ENCODE measurements at regions not wholly inside any gene's neighbourhood (a gene's known extent, or its start where the extent isn't known, plus 50 kb on each side); places are given as distances from the start of the nearest gene placed in this dataset.

DNA sequence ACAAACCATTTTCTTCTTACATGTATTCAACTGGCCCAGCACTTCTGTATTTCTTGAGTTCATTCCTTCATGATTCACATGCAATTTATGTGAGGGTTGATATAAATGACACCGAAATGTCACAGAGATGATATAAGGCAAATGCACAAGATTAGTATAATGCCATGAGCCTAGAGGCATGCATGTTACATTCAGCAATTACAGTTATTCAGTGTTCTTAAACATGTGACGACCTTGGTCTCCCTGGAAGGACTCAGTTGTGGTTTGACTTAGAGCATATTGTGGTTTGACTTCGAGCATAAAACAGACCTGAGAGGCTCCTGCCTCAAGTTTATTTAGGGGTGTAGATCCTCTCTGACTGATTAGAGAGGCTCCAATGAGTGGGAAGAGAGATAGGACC is 752.1 kb upstream of the POM121L12 start:
- no peak overlapping the region for H3K4me3 Mint-ChIP-seq
- no peaks in the 10 kb centered on the region for H3K27me3 Mint-ChIP-seq (ENCODE audit: low read depth)
- no peaks in the 10 kb centered on the region for H3K4me1 Mint-ChIP-seq
- H3K36me3 Mint-ChIP-seq (ENCODE audit: low read depth), result no peaks in the 10 kb centered on the region
- peaks cover 2% of the 10 kb centered on the region for H3K9me3 Mint-ChIP-seq
- no peak overlapping the region for H3K27ac Mint-ChIP-seq
- TF ChIP-seq CTCF (IDR thresholded peaks at IDR 0.05; ENCODE audit: unreplicated experiment in 3 of 3), result no peak

DNA sequence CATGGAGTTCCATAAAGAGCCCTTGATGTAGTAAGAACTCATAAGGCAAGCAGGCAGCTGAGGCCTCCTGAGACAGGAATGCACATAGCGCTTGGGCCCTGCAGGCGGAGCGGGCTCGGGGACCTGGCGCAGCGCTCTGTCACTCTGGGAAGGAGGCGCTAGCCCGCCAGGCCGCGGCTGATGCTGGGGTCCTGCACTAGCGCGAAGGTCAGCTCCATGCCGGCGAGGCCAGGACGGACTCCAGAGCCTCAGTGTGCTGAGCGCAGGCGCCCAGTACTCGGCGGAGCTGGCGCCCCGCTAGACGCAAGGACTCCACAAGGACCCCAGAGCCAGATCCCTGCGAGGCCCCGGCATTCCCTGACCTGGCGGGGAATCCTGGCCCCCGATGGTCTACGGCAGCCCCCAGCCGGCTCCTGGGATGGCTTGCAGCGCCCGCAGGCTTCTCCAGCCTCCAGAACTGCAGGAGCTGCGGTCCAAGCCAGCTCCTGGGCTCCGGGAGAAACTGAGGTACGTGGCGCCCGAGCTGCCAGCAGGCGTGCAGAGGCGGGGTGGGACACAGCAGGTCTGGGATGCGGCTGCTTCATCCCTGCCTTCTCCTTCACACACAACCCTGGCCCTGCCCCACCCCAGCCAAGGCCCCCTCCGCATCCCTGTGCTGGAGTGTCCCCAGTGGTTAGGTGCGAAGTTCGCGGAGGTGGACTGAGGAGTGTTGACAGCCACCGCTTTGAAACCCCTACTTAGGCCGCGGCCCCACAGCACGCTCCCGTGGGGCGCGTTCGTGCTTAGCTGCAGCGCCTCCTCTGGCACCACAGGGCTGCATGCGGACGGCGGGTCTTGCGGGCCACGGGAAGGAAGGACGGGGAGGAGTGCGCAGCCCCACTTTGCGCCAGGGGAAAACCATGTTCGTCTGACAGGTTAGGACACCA is 761.5 kb upstream of the POM121L12 start:
- no peak for TF ChIP-seq CTCF (IDR thresholded peaks at IDR 0.05; ENCODE audit: unreplicated experiment in 3 of 3)
- no peaks in the 10 kb centered on the region for H3K27me3 Mint-ChIP-seq (ENCODE audit: low read depth)
- H3K9me3 Mint-ChIP-seq, result no peaks in the 10 kb centered on the region
- no peak overlapping the region for H3K27ac Mint-ChIP-seq
- no peak overlapping the region for H3K4me3 Mint-ChIP-seq
- H3K4me1 Mint-ChIP-seq, result no peaks in the 10 kb centered on the region
- no peaks in the 10 kb centered on the region for H3K36me3 Mint-ChIP-seq (ENCODE audit: low read depth)

GRCh38 chr7:52271703-52272102 is 763.7 kb upstream of the POM121L12 start:
- Mint-ChIP-seq H3K27me3 (ENCODE audit: low read depth) (no peaks in the 10 kb centered on the region), H3K36me3 (ENCODE audit: low read depth) (no peaks in the 10 kb centered on the region), H3K9me3 (no peaks in the 10 kb centered on the region), H3K4me1 (no peaks in the 10 kb centered on the region), H3K27ac (no peak overlapping the region), H3K4me3 (no peak overlapping the region)
- TF ChIP-seq CTCF (IDR thresholded peaks at IDR 0.05; ENCODE audit: unreplicated experiment in 3 of 3), result no peak

DNA sequence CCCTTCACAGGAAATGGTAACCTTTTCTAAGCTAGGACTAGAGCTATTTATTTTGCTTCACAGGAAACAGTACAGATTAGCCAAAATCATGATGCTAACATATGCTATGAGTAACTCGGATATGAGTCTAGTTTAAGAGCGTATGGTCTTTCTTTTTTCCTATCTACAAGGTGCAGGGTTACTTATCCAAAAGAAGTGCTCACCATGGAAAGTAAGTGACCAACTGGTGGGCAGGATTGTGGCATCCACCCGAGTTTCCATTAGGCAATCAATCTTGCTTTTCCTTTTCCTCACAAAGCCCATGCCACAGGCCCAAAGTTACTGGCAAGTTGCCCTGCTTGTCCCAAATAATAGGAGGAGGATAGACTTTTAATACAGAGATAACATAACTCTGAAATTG is 765.1 kb upstream of the POM121L12 start:
- H3K27ac Mint-ChIP-seq, result no peak overlapping the region
- no peak for TF ChIP-seq CTCF (IDR thresholded peaks at IDR 0.05; ENCODE audit: unreplicated experiment in 3 of 3)
- no peak overlapping the region for H3K4me3 Mint-ChIP-seq
- no peaks in the 10 kb centered on the region for H3K9me3 Mint-ChIP-seq
- H3K36me3 Mint-ChIP-seq (ENCODE audit: low read depth), result no peaks in the 10 kb centered on the region
- H3K27me3 Mint-ChIP-seq (ENCODE audit: low read depth), result no peaks in the 10 kb centered on the region
- no peaks in the 10 kb centered on the region for H3K4me1 Mint-ChIP-seq

DNA sequence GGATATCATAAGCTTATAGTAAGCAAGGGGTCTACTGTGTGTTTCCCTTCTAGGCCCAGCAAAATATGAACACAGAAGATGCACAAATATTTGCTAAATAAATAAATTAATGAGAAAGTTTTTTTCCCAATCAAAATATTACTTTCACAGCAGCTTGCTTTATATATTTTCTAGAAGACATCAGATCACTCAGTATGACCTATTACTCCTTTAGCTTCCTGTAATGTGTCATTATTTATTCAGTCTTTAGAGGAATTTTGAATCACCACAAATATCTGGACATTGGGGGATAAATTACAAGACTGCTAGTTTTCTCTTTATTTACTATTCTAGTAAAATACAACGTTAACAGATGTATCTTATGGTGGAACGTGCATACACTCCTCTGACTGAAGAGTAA is 765.8 kb upstream of the POM121L12 start:
- no peaks in the 10 kb centered on the region for H3K4me1 Mint-ChIP-seq
- TF ChIP-seq CTCF (IDR thresholded peaks at IDR 0.05; ENCODE audit: unreplicated experiment in 3 of 3), result no peak

DNA sequence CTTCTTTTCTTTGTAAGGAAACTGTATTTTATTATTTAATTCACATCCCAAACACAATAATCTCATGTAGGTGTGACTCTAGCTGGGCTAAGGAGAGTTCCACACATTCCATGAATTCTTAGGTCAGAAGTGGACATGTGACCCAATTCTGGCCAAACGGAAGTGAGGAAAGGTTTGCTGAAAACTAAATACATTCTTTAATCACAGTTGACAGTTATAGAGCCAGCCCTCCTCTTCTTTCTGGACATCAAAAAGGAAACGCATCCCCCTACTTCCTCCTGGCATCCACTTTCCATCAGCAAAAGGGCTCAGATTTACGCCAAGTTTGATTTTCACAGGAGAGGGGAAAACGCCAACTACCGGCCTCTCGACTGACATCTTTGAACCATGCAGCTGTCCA is 774.4 kb upstream of the POM121L12 start:
- H3K4me3 Mint-ChIP-seq, result no peak overlapping the region

More for the DNA sequence above, 765.8 kb upstream of the POM121L12 start:
- Mint-ChIP-seq H3K9me3 (no peaks in the 10 kb centered on the region), H3K27me3 (ENCODE audit: low read depth) (no peaks in the 10 kb centered on the region), H3K36me3 (ENCODE audit: low read depth) (no peaks in the 10 kb centered on the region), H3K4me3 (no peak overlapping the region), H3K27ac (no peak overlapping the region)

More for the DNA sequence above, 774.4 kb upstream of the POM121L12 start:
- H3K4me1 Mint-ChIP-seq, result no peaks in the 10 kb centered on the region
- no peaks in the 10 kb centered on the region for H3K9me3 Mint-ChIP-seq
- no peaks in the 10 kb centered on the region for H3K36me3 Mint-ChIP-seq (ENCODE audit: low read depth)
- no peak for TF ChIP-seq CTCF (IDR thresholded peaks at IDR 0.05; ENCODE audit: unreplicated experiment in 3 of 3)
- H3K27ac Mint-ChIP-seq, result no peak overlapping the region
- H3K27me3 Mint-ChIP-seq (ENCODE audit: low read depth), result no peaks in the 10 kb centered on the region
